Upper lobe of left lung (tissue), 6 donors: ENCODE measurements at regions not wholly inside any gene's neighbourhood (a gene's known extent, or its start where the extent isn't known, plus 50 kb on each side); places are given as distances from the start of the nearest gene placed in this dataset.
"Not testable (repeated sequence)": the region's sequence is repeated elsewhere in the genome, so short reads cannot be mapped to it uniquely, and the experiment has no call there.

Experiments
- ATAC-seq, 2 donors: fragments of 200-7000 bp; cut with Tn5 transposase; one replicate each; pipeline ENCODE4 v1.9.1; 2022; ENCODE audit warnings: mild to moderate bottlenecking in 2 of 2, moderate library complexity in 2 of 2; ENCODE audit not compliant: low FRiP score in 2 of 2
- DNase-seq, 2 donors: peaks; one replicate each; pipeline ENCODE4 v3.0.0-alpha.2; 2019 to 2020
- H3K27ac ChIP-seq, 4 donors: fragments of 200-600 bp; sonication (generic); one replicate each; pipeline ENCODE4 v1.5.1; 2016 to 2019
- H3K27me3 ChIP-seq, 4 donors: fragments of 200-600 bp; sonication (generic); one replicate each; pipeline ENCODE4 v1.5.1; 2017 to 2019
- H3K36me3 ChIP-seq, 4 donors: fragments of 200-600 bp; sonication (generic); one replicate each; pipeline ENCODE4 v1.5.1; 2016 to 2019
- H3K4me1 ChIP-seq, 4 donors: fragments of 200-600 bp; sonication (generic); one replicate each; pipeline ENCODE4 v1.5.1; 2018 to 2019
- H3K4me3 ChIP-seq, 4 donors: fragments of 200-600 bp; sonication (generic); one replicate each; pipeline ENCODE4 v1.5.1; 2017 to 2019; ENCODE audit warnings: mild to moderate bottlenecking in 2 of 4, moderate library complexity in 1 of 4
- H3K9me3 ChIP-seq, 4 donors: fragments of 200-600 bp; sonication (generic); one replicate each; pipeline ENCODE4 v1.5.1; 2018 to 2019
- CTCF ChIP-seq, 6 experiments: fragments of 450-650 bp in 4 of 6; fragments of 200-600 bp in 2 of 6; sonication (generic) in 2 of 6; IDR thresholded peaks; one replicate each; pipeline ENCODE4 v1.5.1; 2016 to 2019; ENCODE audit warnings: antibody characterized with exemption in 6 of 6
- EP300 ChIP-seq, 4 donors: sonication (generic); formaldehyde crosslinking; IDR thresholded peaks; one replicate each; pipeline ENCODE4 v1.5.1; 2017; ENCODE audit warnings: antibody characterized with exemption in 4 of 4, control low read depth in 2 of 4
- POLR2A ChIP-seq, 4 donors: fragments of 450-650 bp; IDR thresholded peaks; one replicate each; pipeline ENCODE4 v1.5.1; 2016 to 2017; ENCODE audit warnings: antibody characterized with exemption in 4 of 4, mild to moderate bottlenecking in 2 of 4
- POLR2AphosphoS5 ChIP-seq, 2 donors: sonication (generic); formaldehyde crosslinking; IDR thresholded peaks; one replicate each; pipeline ENCODE4 v1.5.1; 2017; ENCODE audit warnings: antibody characterized with exemption in 2 of 2
- WGBS, 2 donors: methylation state at CpG; one replicate each; pipeline ENCODE4 v1.1.5; 2017 to 2018; 5-methylcytosine and 5-hydroxymethylcytosine counted together
- donor health status: DM: no; HTN: no; CAD: no; lungs with moderate emphysema.
- donor health status: DM: no; HTN: yes; CAD: no; lungs with severe emphysema.

DNA sequence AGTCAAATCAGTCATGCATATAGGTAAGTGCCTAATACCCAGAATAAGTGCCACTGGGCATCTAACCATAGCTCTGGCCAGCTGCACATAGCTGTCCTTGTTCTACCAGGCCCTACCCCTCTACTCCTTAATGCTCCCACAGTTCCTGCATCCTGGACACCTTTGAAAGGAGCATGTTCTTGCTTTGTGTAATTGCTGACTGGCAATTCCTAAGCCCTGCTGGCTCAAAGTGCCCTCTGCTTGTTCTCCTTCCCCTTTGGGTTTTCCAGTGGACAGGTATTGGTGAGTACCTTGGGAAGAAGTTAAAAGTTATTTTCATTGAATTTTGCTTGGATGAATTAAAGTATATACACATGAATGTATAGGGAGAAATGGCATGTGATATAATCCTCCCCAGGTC, 516.4 kb downstream of the ETNK1 start:
- TF ChIP-seq EP300 (IDR thresholded peaks at IDR 0.05) = no peak
- no peak for TF ChIP-seq POLR2A (IDR thresholded peaks at IDR 0.05)
- TF ChIP-seq CTCF (IDR thresholded peaks at IDR 0.05) = no peak
- no peak for TF ChIP-seq POLR2AphosphoS5 (IDR thresholded peaks at IDR 0.05)
- Histone ChIP-seq H3K27me3 (no peaks in the 10 kb centered on the region), H3K27ac (no peak overlapping the region), H3K4me1 (no peaks in the 10 kb centered on the region), H3K9me3 (peaks cover 0 to 3% (median 0%) of the 10 kb centered on the region in 4 donors), H3K4me3 (no peak overlapping the region), H3K36me3 (no peaks in the 10 kb centered on the region)
- no peak for DNase-seq
- ATAC-seq = no peak

GRCh38 chr12:23146070-23146469, 521.1 kb downstream of the ETNK1 start:
- not testable (repeated sequence) for H3K4me1 ChIP-seq, H3K4me3 ChIP-seq, H3K36me3 ChIP-seq, H3K27ac ChIP-seq, H3K9me3 ChIP-seq, H3K27me3 ChIP-seq, ATAC-seq
- WGBS, 2 donors = 90 to 95% methylated on average over 15 of the region's 15 CpGs
- peak in 1 of 2 donors; percentile 52 for DNase-seq

DNA sequence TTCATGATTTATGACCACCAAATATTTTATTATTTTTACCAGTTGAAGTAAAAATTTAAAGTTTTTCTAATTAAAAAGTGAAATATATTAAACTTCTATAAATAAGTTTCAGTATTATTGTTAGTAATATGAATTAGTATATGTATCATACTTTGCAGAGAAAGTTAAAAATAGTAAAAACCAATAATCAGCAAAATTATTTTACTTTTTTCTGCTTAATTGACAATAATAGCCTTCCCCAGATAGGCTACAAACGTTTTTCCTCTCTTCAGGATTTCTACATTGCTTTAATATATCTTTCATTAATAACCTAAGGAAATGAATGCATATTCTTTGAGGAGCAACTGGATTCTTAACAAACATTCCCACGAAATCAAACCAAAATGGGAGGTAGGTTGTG, 543.5 kb downstream of the ETNK1 start:
- H3K36me3 ChIP-seq = no peaks in the 10 kb centered on the region
- H3K27me3 ChIP-seq = no peaks in the 10 kb centered on the region
- ATAC-seq (no peak), DNase-seq (no peak)
- no peaks in the 10 kb centered on the region for H3K9me3 ChIP-seq
- TF ChIP-seq CTCF (IDR thresholded peaks at IDR 0.05) (no peak), EP300 (IDR thresholded peaks at IDR 0.05) (no peak), POLR2AphosphoS5 (IDR thresholded peaks at IDR 0.05) (no peak)
- WGBS, 2 donors = 47 to 54% methylated on average over 2 of the region's 2 CpGs
- H3K4me1 ChIP-seq = no peaks in the 10 kb centered on the region
- H3K4me3 ChIP-seq = no peak overlapping the region
- H3K27ac ChIP-seq = no peak overlapping the region

DNA sequence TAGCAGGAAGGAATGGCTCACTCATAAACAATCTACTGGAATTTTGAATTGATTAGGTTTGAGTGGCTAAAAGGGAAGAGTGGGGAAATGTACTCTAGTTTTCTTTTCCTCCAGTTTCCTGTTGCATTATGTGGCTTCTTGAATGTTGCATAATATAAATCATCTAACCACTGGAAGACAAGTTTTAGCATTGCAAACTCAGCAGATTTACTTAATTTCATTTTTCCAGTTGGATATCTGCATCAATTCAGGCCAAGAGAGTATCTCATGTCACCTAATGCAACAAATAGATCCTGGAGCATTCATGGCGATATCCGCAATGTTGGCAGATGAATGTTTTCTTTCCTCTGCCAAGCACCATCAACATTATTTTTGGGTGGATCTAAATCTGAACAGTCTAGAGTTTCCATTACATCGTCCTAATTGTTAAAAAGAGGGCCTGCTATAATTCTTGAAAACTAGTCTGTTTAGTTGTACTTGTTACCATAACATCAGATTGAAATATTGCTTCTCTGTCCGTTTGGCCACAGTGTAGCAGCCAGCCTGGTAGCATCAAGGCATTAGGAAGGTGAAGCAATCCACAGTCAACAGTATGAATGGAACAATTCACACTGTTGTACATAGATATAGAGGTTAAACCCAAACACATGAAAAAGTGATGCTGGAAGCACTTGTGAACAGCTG, 544.2 kb downstream of the ETNK1 start:
- peaks cover 0 to 4% (median 0%) of the 10 kb centered on the region in 4 donors for H3K9me3 ChIP-seq
- 66 to 84% methylated on average over 4 of the region's 4 CpGs for WGBS, 2 donors
- H3K4me3 ChIP-seq = no peak overlapping the region
- H3K27me3 ChIP-seq = no peaks in the 10 kb centered on the region
- DNase-seq (no peak), ATAC-seq (no peak)
- no peaks in the 10 kb centered on the region for H3K36me3 ChIP-seq
- H3K27ac ChIP-seq = no peak overlapping the region
- no peaks in the 10 kb centered on the region for H3K4me1 ChIP-seq
- TF ChIP-seq POLR2A (IDR thresholded peaks at IDR 0.05) (no peak), CTCF (IDR thresholded peaks at IDR 0.05) (no peak), EP300 (IDR thresholded peaks at IDR 0.05) (no peak), POLR2AphosphoS5 (IDR thresholded peaks at IDR 0.05) (no peak)

- DNase-seq (no peak), ATAC-seq (no peak)
- H3K36me3 ChIP-seq = no peaks in the 10 kb centered on the region
- no peaks in the 10 kb centered on the region for H3K4me1 ChIP-seq
- H3K27ac ChIP-seq = no peak overlapping the region
- no peak overlapping the region for H3K4me3 ChIP-seq
- no peak for TF ChIP-seq POLR2AphosphoS5 (IDR thresholded peaks at IDR 0.05)
- no peak for TF ChIP-seq POLR2A (IDR thresholded peaks at IDR 0.05)
- no peak for TF ChIP-seq EP300 (IDR thresholded peaks at IDR 0.05)
- 75 to 93% methylated on average over 3 of the region's 3 CpGs for WGBS, 2 donors
- H3K27me3 ChIP-seq = no peaks in the 10 kb centered on the region
- peaks cover 0 to 4% (median 0%) of the 10 kb centered on the region in 4 donors for H3K9me3 ChIP-seq
Observed at GRCh38 chr12:23169696-23170013, 544.7 kb downstream of the ETNK1 start.

DNA sequence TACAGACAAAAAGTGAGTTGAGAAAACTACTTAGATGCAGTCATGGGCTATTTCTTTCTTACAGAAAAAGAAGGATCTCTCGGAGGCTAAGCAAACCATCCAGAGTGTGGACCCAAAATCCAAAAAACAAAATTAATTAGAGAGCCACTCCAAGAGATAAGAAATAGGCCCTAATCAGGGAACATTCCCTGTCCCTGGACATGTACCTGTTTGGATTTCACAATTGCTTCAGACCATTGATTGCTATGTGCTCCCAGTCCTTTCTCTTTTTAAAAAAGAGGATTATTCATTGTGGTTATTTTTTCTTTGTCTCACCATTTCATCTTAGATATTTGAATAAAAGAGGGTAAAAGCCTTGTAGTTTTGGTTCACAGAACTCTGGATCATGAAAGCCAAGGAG, 549.9 kb downstream of the ETNK1 start:
- no peak overlapping the region for H3K4me3 ChIP-seq
- no peak for TF ChIP-seq CTCF (IDR thresholded peaks at IDR 0.05)
- ATAC-seq (no peak), DNase-seq (no peak)
- 89 to 100% methylated on average over 1 of the region's 1 CpG for WGBS, 2 donors
- no peaks in the 10 kb centered on the region for H3K36me3 ChIP-seq
- H3K27ac ChIP-seq = no peak overlapping the region
- H3K4me1 ChIP-seq = no peaks in the 10 kb centered on the region
- H3K9me3 ChIP-seq = peaks cover 0 to 4% (median 0%) of the 10 kb centered on the region in 4 donors
- H3K27me3 ChIP-seq = no peaks in the 10 kb centered on the region
